SJSA1 (cell line): ENCODE measurements at regions not wholly inside any gene's neighbourhood (a gene's known extent, or its start where the extent isn't known, plus 50 kb on each side); places are given as distances from the start of the nearest gene placed in this dataset.
A peak's percentile ranks its signal among the peaks of the same experiment; 100 is the strongest.
"Not testable (repeated sequence)": the region's sequence is repeated elsewhere in the genome, so short reads cannot be mapped to it uniquely, and the experiment has no call there.

Experiments used
- DNase-seq, 2 experiments: peaks; one replicate each; pipeline ENCODE4 v3.0.0-alpha.2; 2015 to 2020; ENCODE audit warnings: low spot score in 2 of 2, low read depth in 1 of 2
- H3K27ac ChIP-seq: fragments of 250-450 bp; sonication (Bioruptor Pico); 2 replicates; pipeline ENCODE4 v1.5.1; 2020; ENCODE audit warnings: mild to moderate bottlenecking, moderate library complexity
- H3K27me3 ChIP-seq: fragments of 250-450 bp; sonication (Bioruptor Pico); replicated peaks from 2 replicates; pipeline ENCODE4 v1.5.1; 2020; ENCODE audit warnings: mild to moderate bottlenecking, moderate library complexity
- H3K36me3 ChIP-seq: fragments of 250-450 bp; sonication (Bioruptor Pico); 2 replicates; pipeline ENCODE4 v1.5.1; 2020; ENCODE audit warnings: mild to moderate bottlenecking
- H3K4me1 ChIP-seq: fragments of 250-450 bp; sonication (Bioruptor Pico); replicated peaks from 2 replicates; pipeline ENCODE4 v1.6.1; 2021; ENCODE audit warnings: mild to moderate bottlenecking
- H3K4me3 ChIP-seq: fragments of 250-450 bp; sonication (Bioruptor Pico); 2 replicates; pipeline ENCODE4 v1.5.1; 2020; ENCODE audit warnings: mild to moderate bottlenecking
- H3K9me3 ChIP-seq: fragments of 250-450 bp; sonication (Bioruptor Pico); replicated peaks from 2 replicates; pipeline ENCODE4 v1.5.1; 2020; ENCODE audit warnings: mild to moderate bottlenecking

DNA sequence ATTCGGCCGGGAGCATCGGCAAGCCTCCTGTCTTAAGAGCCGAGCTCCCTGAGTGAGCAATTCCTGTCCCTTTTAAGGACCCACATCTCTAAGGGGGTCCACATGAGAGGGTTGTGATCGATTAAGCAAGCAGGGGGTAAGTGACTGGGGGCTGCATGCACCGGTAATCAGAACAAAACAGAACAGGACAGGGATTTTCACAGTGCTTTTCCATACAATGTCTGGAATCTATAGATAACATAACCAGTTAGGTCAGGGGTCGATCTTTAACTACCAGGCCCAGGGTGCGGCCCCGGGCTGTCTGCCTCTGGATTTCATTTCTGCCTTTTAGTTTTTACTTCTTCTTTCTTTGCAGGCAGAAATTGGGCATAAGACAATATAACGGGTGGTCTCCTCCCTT lies 111.3 kb downstream of the DTWD1 start:
- not testable (repeated sequence) for H3K27ac ChIP-seq, H3K27me3 ChIP-seq, H3K36me3 ChIP-seq, H3K4me3 ChIP-seq, DNase-seq, H3K9me3 ChIP-seq, H3K4me1 ChIP-seq

DNA sequence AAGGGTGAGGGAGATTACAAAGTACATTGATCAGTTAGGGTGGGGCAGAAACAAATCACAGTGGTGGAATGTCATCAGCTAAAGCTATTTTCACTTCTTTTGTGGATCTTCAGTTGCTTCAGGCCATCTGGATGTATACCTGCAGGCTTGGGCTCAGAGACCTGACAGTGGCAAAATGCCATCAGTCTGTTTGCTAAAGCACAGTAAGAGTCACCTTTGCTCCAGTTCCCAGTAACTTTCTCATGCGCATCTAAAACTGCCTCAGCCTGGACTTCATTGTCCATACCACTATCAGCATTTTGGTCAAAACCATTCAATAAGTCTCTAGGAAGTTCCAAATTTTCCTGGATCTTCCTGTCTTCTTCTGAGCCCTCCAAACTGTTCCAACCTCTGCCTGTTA lies 113.2 kb downstream of the DTWD1 start:
- not testable (repeated sequence) for H3K4me3 ChIP-seq, H3K27ac ChIP-seq, H3K9me3 ChIP-seq, H3K36me3 ChIP-seq, H3K27me3 ChIP-seq, H3K4me1 ChIP-seq, DNase-seq

DNA sequence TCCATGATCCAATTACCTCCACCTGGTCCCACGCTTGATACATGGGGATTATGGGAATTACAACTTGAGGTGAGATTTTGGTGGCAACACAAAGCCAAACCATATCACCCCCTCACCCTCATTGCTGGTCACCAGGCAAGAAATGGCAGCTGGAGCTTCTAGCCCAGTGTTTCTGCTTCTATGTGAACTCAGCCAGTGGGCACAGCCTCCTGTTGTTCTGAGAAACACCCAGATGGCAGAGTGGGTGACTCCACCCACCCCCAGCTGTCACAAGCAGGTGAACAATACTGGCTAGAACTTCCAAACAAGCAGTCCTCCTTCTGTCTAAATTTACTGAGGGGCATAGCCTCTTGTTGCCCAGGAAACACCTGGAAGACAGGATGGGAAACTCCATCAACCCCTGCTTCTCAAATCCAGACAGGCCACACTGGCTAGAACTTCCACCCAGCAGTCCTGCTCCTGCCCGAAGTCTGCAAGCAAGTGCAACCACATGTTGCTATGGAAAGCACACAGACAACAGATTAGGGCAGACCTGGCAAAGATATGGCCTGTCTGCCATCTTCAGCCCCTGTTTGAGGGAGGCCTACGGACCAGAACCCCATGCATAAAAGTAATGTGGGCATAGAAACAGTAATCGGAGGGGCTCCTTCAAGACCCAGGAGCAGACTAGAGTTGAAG lies 114.1 kb downstream of the DTWD1 start:
- Histone ChIP-seq H3K4me1 (no peaks in the 10 kb centered on the region), H3K4me3 (no peak overlapping the region), H3K36me3 (no peaks in the 10 kb centered on the region), H3K9me3 (no peaks in the 10 kb centered on the region), H3K27ac (no peak overlapping the region), H3K27me3 (no peaks in the 10 kb centered on the region)
- no peak for DNase-seq

DNA sequence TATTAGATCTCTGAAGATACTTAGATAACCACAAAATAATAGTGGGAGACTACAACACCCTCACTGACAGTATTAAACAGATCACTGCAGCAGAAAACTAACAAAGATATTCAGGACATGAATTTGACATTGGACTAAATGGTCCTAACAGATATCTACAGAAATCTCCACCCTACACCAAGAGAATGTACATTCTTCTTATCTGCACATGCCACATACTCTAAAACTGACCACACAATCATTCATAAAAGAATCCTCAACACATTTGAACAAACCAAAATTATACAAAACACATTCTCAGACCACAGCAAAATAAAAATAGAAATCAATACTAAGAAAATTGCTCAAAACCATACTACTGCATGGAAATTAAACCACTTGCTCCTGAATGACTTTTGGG lies 116.3 kb downstream of the DTWD1 start:
- Histone ChIP-seq H3K4me3 (no peak overlapping the region), H3K27me3 (no peaks in the 10 kb centered on the region), H3K9me3 (no peaks in the 10 kb centered on the region), H3K4me1 (no peaks in the 10 kb centered on the region), H3K36me3 (no peaks in the 10 kb centered on the region), H3K27ac (no peak overlapping the region)
- DNase-seq: no peak

DNA sequence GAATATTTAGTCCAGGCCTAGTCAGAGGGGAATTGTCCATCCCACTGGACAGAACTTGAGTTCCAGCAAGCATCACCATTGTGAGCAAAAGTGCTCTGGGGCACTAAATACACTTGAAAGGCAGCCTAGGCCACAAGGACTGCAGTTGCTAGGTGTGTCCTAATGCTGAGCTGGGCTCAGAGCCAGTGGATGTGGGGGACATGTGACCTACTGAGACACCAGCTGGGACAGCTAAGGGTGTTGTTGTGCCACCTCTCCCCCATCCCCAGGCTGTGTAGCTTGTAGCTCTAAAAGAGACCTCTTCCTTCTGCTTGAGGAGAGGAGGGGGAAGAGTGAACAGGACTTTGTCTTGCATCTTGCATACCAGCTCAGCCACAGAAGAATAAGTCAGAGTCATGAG lies 120.9 kb downstream of the DTWD1 start:
- Histone ChIP-seq H3K4me1 (no peaks in the 10 kb centered on the region), H3K4me3 (no peak overlapping the region), H3K27me3 (no peaks in the 10 kb centered on the region), H3K27ac (no peak overlapping the region), H3K9me3 (no peaks in the 10 kb centered on the region), H3K36me3 (no peaks in the 10 kb centered on the region)
- no peak for DNase-seq

DNA sequence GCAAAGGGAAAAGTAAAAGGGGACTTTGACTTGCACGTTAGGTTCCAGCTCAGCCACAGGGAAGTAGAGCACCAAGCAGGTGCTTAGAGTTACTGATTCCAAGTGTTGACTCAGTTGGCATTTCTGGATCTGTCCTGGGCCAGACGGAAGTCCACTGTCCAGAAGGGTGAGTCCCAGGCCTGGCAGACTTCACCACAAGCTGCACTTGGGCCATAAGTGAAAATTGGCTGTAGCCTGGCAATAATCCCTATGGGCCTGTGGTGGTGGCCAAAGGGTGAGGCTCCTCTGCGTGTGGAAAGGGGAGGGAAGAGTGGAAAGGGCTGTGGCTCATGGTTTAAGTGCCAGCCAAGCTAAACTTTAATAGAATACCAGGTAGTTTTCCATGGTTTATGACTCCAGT lies 121.5 kb downstream of the DTWD1 start:
- Histone ChIP-seq H3K9me3 (no peaks in the 10 kb centered on the region), H3K27ac (no peak overlapping the region), H3K4me1 (no peaks in the 10 kb centered on the region), H3K27me3 (no peaks in the 10 kb centered on the region), H3K36me3 (no peaks in the 10 kb centered on the region), H3K4me3 (no peak overlapping the region)
- DNase-seq: no peak

DNA sequence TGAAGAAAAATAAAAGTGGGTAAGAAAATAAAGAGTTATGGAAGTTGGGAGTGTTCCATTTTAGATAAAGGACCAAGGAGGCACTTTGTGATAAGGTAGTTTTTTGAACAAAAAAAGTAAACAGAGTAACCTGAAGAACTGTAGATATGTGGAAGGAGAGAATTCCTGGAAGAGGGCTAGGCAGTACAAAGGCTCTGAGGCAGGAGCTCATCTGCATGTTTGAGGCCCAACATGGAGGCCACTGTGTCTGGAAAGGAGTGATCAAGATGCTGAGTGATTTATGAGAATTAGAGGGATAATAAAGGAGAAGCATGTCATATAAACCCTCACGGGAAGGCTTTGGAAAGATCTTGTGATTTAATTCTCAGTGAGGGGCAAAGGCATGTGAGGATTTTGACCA lies 126.5 kb downstream of the DTWD1 start:
- Histone ChIP-seq H3K27me3 (no peaks in the 10 kb centered on the region), H3K9me3 (no peaks in the 10 kb centered on the region), H3K4me1 (no peaks in the 10 kb centered on the region), H3K27ac (no peak overlapping the region), H3K4me3 (no peak overlapping the region), H3K36me3 (no peaks in the 10 kb centered on the region)
- DNase-seq: no peak

DNA sequence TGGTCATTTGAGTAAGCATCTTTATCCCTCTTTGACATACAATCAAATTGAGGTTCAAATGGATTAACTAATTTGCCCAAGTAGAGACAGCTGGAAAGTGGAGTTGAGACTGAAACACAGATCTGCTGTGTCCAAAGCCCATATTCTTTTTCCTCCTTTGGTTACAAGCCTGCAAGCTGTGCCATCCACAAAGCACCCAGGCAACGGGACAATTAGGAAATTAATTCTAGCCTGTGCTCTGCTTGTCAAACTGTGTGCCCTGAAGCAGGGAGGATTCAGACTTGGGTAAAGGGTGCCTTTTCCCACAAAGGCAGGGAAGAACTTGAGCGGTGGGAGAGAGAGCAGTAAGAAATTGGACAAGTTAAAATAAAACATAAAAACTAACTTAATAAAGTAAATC lies 127.9 kb downstream of the DTWD1 start:
- H3K9me3 ChIP-seq: no peaks in the 10 kb centered on the region
- no peak overlapping the region for H3K4me3 ChIP-seq

DNA sequence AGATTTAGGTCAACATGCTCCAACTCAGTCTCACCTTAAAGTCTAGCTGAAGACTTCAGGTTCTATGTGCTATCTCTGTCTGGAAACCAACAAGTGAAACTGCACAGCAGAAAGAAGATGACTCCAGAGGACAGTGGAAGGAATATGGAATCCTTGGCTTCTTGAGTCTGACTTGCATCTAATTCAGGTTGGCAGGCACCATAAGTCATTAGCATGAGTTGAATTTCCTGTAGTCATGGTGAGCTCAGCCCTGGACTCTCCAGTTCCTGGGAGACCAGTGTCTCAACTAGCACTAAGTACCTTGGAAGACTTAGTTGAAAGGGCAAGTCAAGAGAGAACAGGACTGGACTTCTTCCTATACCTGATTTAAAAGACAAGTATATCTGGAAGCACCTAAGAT lies 129.7 kb downstream of the DTWD1 start:
- Histone ChIP-seq H3K27ac (no peak overlapping the region), H3K4me3 (no peak overlapping the region), H3K4me1 (no peaks in the 10 kb centered on the region), H3K9me3 (no peaks in the 10 kb centered on the region), H3K27me3 (no peaks in the 10 kb centered on the region), H3K36me3 (no peaks in the 10 kb centered on the region)
- no peak for DNase-seq

More for the DNA sequence above, 127.9 kb downstream of the DTWD1 start:
- Histone ChIP-seq H3K27ac (no peak overlapping the region), H3K4me1 (no peaks in the 10 kb centered on the region), H3K36me3 (no peaks in the 10 kb centered on the region), H3K27me3 (no peaks in the 10 kb centered on the region)
- no peak for DNase-seq

DNA sequence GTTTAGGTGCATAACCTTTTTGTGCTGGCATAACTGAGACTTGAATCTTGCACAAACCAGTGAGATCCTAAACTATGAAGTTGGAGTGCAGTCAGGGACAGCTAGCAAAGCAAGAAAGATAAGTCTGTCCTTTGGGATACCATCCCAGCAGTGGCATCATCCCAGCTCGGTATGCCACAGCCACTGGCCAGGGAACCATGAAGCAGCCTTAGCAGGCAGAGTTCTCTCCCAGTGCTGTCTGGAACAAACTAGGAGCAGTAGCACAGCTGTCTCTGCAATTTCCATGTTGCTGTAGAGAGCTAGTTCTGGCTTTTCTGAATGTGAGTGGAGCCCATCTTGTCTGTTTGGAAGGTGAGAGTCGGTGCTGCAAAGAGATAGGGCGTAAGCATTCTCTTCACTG lies 130.3 kb downstream of the DTWD1 start:
- H3K27ac ChIP-seq: no peak overlapping the region
- no peak overlapping the region for H3K4me3 ChIP-seq
- no peak for DNase-seq
- no peaks in the 10 kb centered on the region for H3K4me1 ChIP-seq
- no peaks in the 10 kb centered on the region for H3K27me3 ChIP-seq
- no peaks in the 10 kb centered on the region for H3K9me3 ChIP-seq
- H3K36me3 ChIP-seq: no peaks in the 10 kb centered on the region

DNA sequence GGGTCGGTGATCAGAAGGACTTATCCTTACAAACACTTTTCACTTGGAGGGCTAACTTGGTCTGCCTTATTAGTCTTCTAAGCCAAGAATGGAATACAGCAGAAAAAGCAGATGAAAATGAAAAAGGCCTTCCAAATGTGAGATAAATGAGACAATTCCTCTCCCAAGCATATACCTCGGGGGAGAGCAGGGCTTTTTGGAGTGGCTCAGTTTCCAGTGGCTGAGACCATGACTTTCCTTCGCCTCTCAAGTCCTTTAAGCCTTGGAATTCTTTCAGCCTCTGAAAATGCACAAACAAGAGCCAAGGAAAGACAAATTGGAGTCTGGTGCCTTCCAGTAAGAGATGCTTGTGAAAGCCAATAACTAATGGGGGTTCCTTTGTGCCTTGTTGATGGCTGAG lies 130.9 kb downstream of the DTWD1 start:
- H3K27me3 ChIP-seq: no peaks in the 10 kb centered on the region
- no peaks in the 10 kb centered on the region for H3K4me1 ChIP-seq
- no peaks in the 10 kb centered on the region for H3K9me3 ChIP-seq
- no peak overlapping the region for H3K27ac ChIP-seq
- H3K36me3 ChIP-seq: no peaks in the 10 kb centered on the region
- H3K4me3 ChIP-seq: no peak overlapping the region
- no peak for DNase-seq

DNA sequence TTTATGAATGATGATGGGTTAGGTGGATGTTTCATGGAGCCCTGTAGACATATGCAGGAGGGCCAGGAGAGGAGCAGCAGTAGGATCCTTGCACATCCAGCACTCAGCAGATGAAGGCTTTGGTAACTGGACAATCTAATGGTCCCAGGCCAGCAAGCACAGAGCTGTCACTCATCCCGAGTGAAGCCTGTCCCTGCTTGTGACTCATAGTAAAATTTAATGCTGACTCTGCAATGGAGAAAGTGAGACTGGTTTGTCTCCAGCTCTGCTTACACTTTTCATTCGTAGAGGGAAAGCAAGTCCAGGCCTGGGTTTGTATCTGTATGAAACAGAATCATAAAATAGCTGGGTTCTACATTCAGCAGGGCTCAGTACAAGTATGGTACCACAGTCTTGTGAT lies 131.7 kb downstream of the DTWD1 start:
- no peaks in the 10 kb centered on the region for H3K27me3 ChIP-seq
- no peaks in the 10 kb centered on the region for H3K36me3 ChIP-seq
- no peaks in the 10 kb centered on the region for H3K9me3 ChIP-seq
- no peak for DNase-seq
- H3K27ac ChIP-seq: no peak overlapping the region
- H3K4me1 ChIP-seq: no peaks in the 10 kb centered on the region
- no peak overlapping the region for H3K4me3 ChIP-seq

DNA sequence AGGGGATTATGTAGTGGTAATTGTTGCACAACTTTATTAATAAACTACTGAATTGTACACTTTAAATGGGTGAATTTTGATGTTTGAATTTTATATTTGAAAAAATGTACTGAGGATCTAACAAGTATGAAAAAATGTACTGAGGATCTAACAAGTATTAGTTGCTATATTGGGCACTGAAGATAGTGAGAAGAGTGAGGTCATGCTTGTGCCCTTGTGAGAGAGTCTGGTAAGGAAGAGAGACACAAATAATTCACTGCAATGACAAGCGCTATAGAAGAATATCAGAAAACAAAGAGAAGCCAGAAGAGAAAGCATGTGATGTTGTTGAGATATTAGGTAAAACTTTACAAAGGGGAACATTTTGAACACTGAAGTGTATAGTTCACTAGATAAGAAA lies 137.6 kb downstream of the DTWD1 start:
- Histone ChIP-seq H3K4me3 (no peak overlapping the region), H3K9me3 (0 out of 2 replicates have a peak, but pooled peaks cover 5% of the 10 kb centered on the region), H3K27ac (no peak overlapping the region), H3K27me3 (no peaks in the 10 kb centered on the region), H3K4me1 (no peaks in the 10 kb centered on the region), H3K36me3 (no peaks in the 10 kb centered on the region)
- no peak for DNase-seq

DNA sequence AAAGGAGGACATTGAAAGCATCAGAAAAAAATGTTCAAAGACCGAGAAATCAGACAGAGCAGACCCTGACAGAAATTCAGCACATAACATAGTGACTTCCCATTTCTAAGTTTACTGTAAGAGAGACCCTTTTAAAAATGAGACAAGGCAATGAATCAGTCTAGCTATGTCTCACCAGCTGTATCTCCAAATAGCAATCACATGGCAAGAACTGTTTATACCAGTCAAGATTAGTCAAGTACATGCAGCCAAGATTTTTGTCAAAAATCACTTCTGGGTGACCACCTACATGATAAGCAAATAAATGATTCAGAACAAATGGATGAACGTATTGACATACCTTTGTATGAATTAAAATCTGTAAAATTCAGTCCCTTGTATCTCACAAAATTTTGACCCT lies 138.0 kb downstream of the DTWD1 start:
- H3K36me3 ChIP-seq: no peaks in the 10 kb centered on the region
- no peaks in the 10 kb centered on the region for H3K4me1 ChIP-seq
- H3K27ac ChIP-seq: no peak overlapping the region
- H3K4me3 ChIP-seq: no peak overlapping the region
- H3K9me3 ChIP-seq: peaks cover 5% of the 10 kb centered on the region; the same call in 1 of the 2 replicates
- no peaks in the 10 kb centered on the region for H3K27me3 ChIP-seq
- peak in 1 of 2 experiments; percentile 5 for DNase-seq

DNA sequence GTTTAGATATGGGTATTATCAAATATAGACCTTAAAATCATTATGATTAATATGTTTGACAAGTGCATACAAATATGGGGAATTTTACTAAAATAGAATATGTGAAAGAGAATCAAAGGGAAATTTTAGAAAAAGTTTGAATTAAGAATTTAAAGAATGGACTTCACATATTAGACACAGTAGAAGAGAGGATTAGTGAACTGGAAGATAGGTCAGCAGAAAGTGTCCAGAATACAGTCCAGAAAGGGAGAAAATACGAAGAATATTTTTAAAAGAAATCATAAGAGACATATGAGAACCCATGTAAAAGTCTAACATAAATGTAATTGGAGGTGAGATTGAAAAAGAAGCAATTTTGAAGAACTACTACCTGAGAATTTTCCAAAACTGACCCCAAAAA lies 139.9 kb downstream of the DTWD1 start:
- H3K4me3 ChIP-seq: no peak overlapping the region
- no peaks in the 10 kb centered on the region for H3K4me1 ChIP-seq
- H3K9me3 ChIP-seq: peaks cover 5% of the 10 kb centered on the region; the same call in 1 of the 2 replicates
- H3K27me3 ChIP-seq: no peaks in the 10 kb centered on the region
- no peak overlapping the region for H3K27ac ChIP-seq
- DNase-seq: no peak
- H3K36me3 ChIP-seq: no peaks in the 10 kb centered on the region
